Trophoblast cell (in vitro differentiated cells and primary cell): ENCODE measurements at regions not wholly inside any gene's neighbourhood (a gene's known extent, or its start where the extent isn't known, plus 50 kb on each side); places are given as distances from the start of the nearest gene placed in this dataset.

Source experiments
- DNase-seq, 2 donors: peaks; one replicate each; pipeline ENCODE4 v3.0.0-alpha.2; 2016
- H2AFZ ChIP-seq: 2 replicates; pipeline ENCODE4 v1.6.1; 2013; ENCODE audit warnings: low read length, moderate library complexity, mild to moderate bottlenecking; ENCODE audit not compliant: insufficient read depth, poor library complexity
- H2AK5ac ChIP-seq: 2 replicates; pipeline ENCODE4 v1.6.1; 2013; ENCODE audit warnings: mild to moderate bottlenecking, low read length
- H2BK120ac ChIP-seq: 2 replicates; pipeline ENCODE4 v1.6.1; 2013; ENCODE audit warnings: low read length, mild to moderate bottlenecking, moderate library complexity; ENCODE audit not compliant: insufficient read depth, poor library complexity
- H2BK12ac ChIP-seq: 2 replicates; pipeline ENCODE4 v1.6.1; 2013; ENCODE audit warnings: mild to moderate bottlenecking, low read length, moderate library complexity
- H2BK5ac ChIP-seq: 2 replicates; pipeline ENCODE4 v1.6.1; 2013; ENCODE audit warnings: low read length, low read depth, moderate library complexity, mild to moderate bottlenecking; ENCODE audit not compliant: poor library complexity
- H3K14ac ChIP-seq: 2 replicates; pipeline ENCODE4 v1.6.1; 2013; ENCODE audit warnings: mild to moderate bottlenecking, low read length
- H3K18ac ChIP-seq: 2 replicates; pipeline ENCODE4 v1.6.1; 2013; ENCODE audit warnings: mild to moderate bottlenecking, low read length
- H3K23ac ChIP-seq: 2 replicates; pipeline ENCODE4 v1.6.1; 2013; ENCODE audit warnings: low read length
- H3K27ac ChIP-seq: 2 replicates; pipeline ENCODE4 v1.5.1; 2013; ENCODE audit warnings: low read depth, mild to moderate bottlenecking, inconsistent platforms, low read length, moderate library complexity
- H3K27me3 ChIP-seq: 2 replicates; pipeline ENCODE4 v1.6.1; 2013; ENCODE audit warnings: inconsistent platforms, mild to moderate bottlenecking, low read length, moderate library complexity; ENCODE audit not compliant: insufficient read depth
- H3K36me3 ChIP-seq, 2 experiments: 1 replicate in 1 of 2; 2 replicates in 1 of 2; pipeline ENCODE4 v1.6.1; 2013; ENCODE audit warnings: low read length in 2 of 2, mild to moderate bottlenecking in 2 of 2, moderate library complexity in 1 of 2; ENCODE audit not compliant: insufficient read depth in 2 of 2, control insufficient read depth in 1 of 2
- H3K4ac ChIP-seq: 2 replicates; pipeline ENCODE4 v1.6.1; 2013; ENCODE audit warnings: low read depth, mild to moderate bottlenecking, low read length, moderate library complexity
- H3K4me1 ChIP-seq, 2 experiments: 1 replicate in 1 of 2; 2 replicates in 1 of 2; pipeline ENCODE4 v1.6.1; 2013; ENCODE audit warnings: low read length in 2 of 2, mild to moderate bottlenecking in 2 of 2, moderate library complexity in 1 of 2; ENCODE audit not compliant: insufficient read depth in 2 of 2, control insufficient read depth in 1 of 2
- H3K4me2 ChIP-seq: 2 replicates; pipeline ENCODE4 v1.6.1; 2013; ENCODE audit warnings: inconsistent platforms, mild to moderate bottlenecking, low read length, moderate library complexity
- H3K4me3 ChIP-seq: 2 replicates; pipeline ENCODE4 v1.5.1; 2013; ENCODE audit warnings: mild to moderate bottlenecking, low read depth, low read length, inconsistent platforms
- H3K79me1 ChIP-seq: one replicate; pipeline ENCODE4 v1.6.1; 2013; ENCODE audit warnings: low read length
- H3K79me2 ChIP-seq: 2 replicates; pipeline ENCODE4 v1.6.1; 2013; ENCODE audit warnings: low read length, mild to moderate bottlenecking; ENCODE audit not compliant: control insufficient read depth, insufficient read depth, poor library complexity
- H3K9ac ChIP-seq: 2 replicates; pipeline ENCODE4 v1.6.1; 2013; ENCODE audit warnings: mild to moderate bottlenecking, low read length
- H3K9me3 ChIP-seq: 2 replicates; pipeline ENCODE4 v1.6.1; 2013; ENCODE audit warnings: low read depth, mild to moderate bottlenecking, control low read depth, inconsistent platforms, low read length; ENCODE audit not compliant: insufficient read depth
- H4K12ac ChIP-seq: 2 replicates; pipeline ENCODE4 v1.6.1; 2013; ENCODE audit warnings: low read depth, mild to moderate bottlenecking, low read length, moderate library complexity
- H4K8ac ChIP-seq: 2 replicates; pipeline ENCODE4 v1.6.1; 2013; ENCODE audit warnings: low read depth, mild to moderate bottlenecking, low read length, moderate library complexity
- H4K91ac ChIP-seq: one replicate; pipeline ENCODE4 v1.6.1; 2013; ENCODE audit warnings: low read depth, mild to moderate bottlenecking, low read length, moderate library complexity
- WGBS: extraction: QIAGEN DNeasy Blood & Tissue Kit; methylation state at CpG from one replicate; pipeline ENCODE4 v1.1.7; 2013; ENCODE audit warnings: missing lambda C conversion rate; ENCODE audit not compliant: insufficient read length, insufficient coverage; ENCODE audit errors: extremely low coverage; 5-methylcytosine and 5-hydroxymethylcytosine counted together

- H2AFZ ChIP-seq = no peak overlapping the region
- H4K91ac ChIP-seq = no peak overlapping the region
- no peak overlapping the region for H4K8ac ChIP-seq
- H3K79me2 ChIP-seq = no peaks in the 10 kb centered on the region
- H3K9ac ChIP-seq = peak overlapping the region; percentile 3
- H3K18ac ChIP-seq = no peak overlapping the region
- H3K23ac ChIP-seq = no peak overlapping the region
- H3K27ac ChIP-seq = no peak overlapping the region
- no peak overlapping the region for H3K14ac ChIP-seq
- no peak overlapping the region for H2BK5ac ChIP-seq
- H2AK5ac ChIP-seq = no peak overlapping the region
- no peak overlapping the region for H2BK12ac ChIP-seq
- H3K4ac ChIP-seq = no peak overlapping the region
- no peaks in the 10 kb centered on the region for H3K27me3 ChIP-seq
- no CpG with 5 or more reads among the region's 12 CpGs for WGBS
- no peak overlapping the region for H2BK120ac ChIP-seq
- H3K4me3 ChIP-seq = no peak overlapping the region
- no peaks in the 10 kb centered on the region for H3K9me3 ChIP-seq
- H4K12ac ChIP-seq = no peak overlapping the region
- no peaks in the 10 kb centered on the region for H3K4me1 ChIP-seq
- H3K4me2 ChIP-seq = no peak overlapping the region
- DNase-seq = no peak
- no peaks in the 10 kb centered on the region for H3K36me3 ChIP-seq
- H3K79me1 ChIP-seq = no peaks in the 10 kb centered on the region
Measured at GRCh38 chr13:111981446-111982165, 85.3 kb upstream of the SOX1 start.

- Histone ChIP-seq H4K12ac (no peak overlapping the region), H3K27me3 (no peaks in the 10 kb centered on the region), H3K18ac (no peak overlapping the region), H3K4me2 (no peak overlapping the region), H3K14ac (no peak overlapping the region), H2BK5ac (no peak overlapping the region), H3K79me2 (no peaks in the 10 kb centered on the region), H2BK12ac (no peak overlapping the region), H3K9ac (no peak overlapping the region), H3K4me3 (no peak overlapping the region), H3K9me3 (peaks cover 4% of the 10 kb centered on the region), H4K91ac (no peak overlapping the region), H2AFZ (no peak overlapping the region), H3K23ac (no peak overlapping the region), H3K4ac (no peak overlapping the region), H3K27ac (no peak overlapping the region), H4K8ac (no peak overlapping the region), H3K4me1 (no peaks in the 10 kb centered on the region), H2BK120ac (no peak overlapping the region), H3K36me3 (no peaks in the 10 kb centered on the region), H3K79me1 (no peaks in the 10 kb centered on the region), H2AK5ac (no peak overlapping the region)
- WGBS = no CpG with 5 or more reads among the region's 1 CpG
- DNase-seq = no peak
Measured at GRCh38 chr13:111984349-111984748, 82.6 kb upstream of the SOX1 start.

GRCh38 chr13:111990362-111990761 lies 76.6 kb upstream of the SOX1 start:
- Histone ChIP-seq H3K9ac (no peak overlapping the region), H4K91ac (no peak overlapping the region), H3K36me3 (no peaks in the 10 kb centered on the region), H2BK120ac (no peak overlapping the region), H3K79me1 (no peaks in the 10 kb centered on the region), H3K4me1 (no peaks in the 10 kb centered on the region), H3K27me3 (no peaks in the 10 kb centered on the region), H4K12ac (no peak overlapping the region), H3K14ac (no peak overlapping the region), H2AK5ac (no peak overlapping the region), H3K4ac (no peak overlapping the region), H3K23ac (no peak overlapping the region), H3K79me2 (no peaks in the 10 kb centered on the region), H3K27ac (no peak overlapping the region), H3K9me3 (peaks cover 18% of the 10 kb centered on the region), H2BK12ac (no peak overlapping the region), H3K18ac (no peak overlapping the region), H4K8ac (no peak overlapping the region), H3K4me2 (no peak overlapping the region), H2AFZ (no peak overlapping the region), H3K4me3 (no peak overlapping the region), H2BK5ac (no peak overlapping the region)
- no peak for DNase-seq
- WGBS = no CpG with 5 or more reads among the region's 1 CpG

GRCh38 chr13:111992911-111993310 lies 74.0 kb upstream of the SOX1 start:
- Histone ChIP-seq H2BK5ac (no peak overlapping the region), H3K79me2 (no peaks in the 10 kb centered on the region), H2AK5ac (no peak overlapping the region), H3K36me3 (no peaks in the 10 kb centered on the region), H3K27ac (no peak overlapping the region), H3K4me1 (no peaks in the 10 kb centered on the region), H2BK120ac (no peak overlapping the region), H3K4me2 (no peak overlapping the region), H3K4ac (no peak overlapping the region), H4K8ac (no peak overlapping the region), H2BK12ac (no peak overlapping the region), H3K4me3 (no peak overlapping the region), H2AFZ (no peak overlapping the region), H3K14ac (no peak overlapping the region), H3K9me3 (peaks cover 17% of the 10 kb centered on the region), H3K27me3 (no peaks in the 10 kb centered on the region), H3K23ac (no peak overlapping the region), H3K18ac (no peak overlapping the region), H3K79me1 (no peaks in the 10 kb centered on the region), H3K9ac (no peak overlapping the region), H4K91ac (no peak overlapping the region), H4K12ac (no peak overlapping the region)
- DNase-seq = no peak
